ENCODE measurements at regions not wholly inside any gene's neighbourhood (a gene's known extent, or its start where the extent isn't known, plus 50 kb on each side); places are given as distances from the start of the nearest gene placed in this dataset.

GRCh38 chr6:12529364-12530019, 187.1 kb upstream of the PHACTR1 start:
- H3K4me3 ChIP-seq (ENCODE audit: low read length): no peak overlapping the region
- DNase-seq (ENCODE audit: low read depth): no peak
- no peak for TF ChIP-seq CTCF (conservative IDR thresholded peaks at IDR 0.05; ENCODE audit: low read depth, low read length)

- DNase-seq (ENCODE audit: low read depth): no peak
- no peak for TF ChIP-seq CTCF (conservative IDR thresholded peaks at IDR 0.05; ENCODE audit: low read depth, low read length)
- no peak overlapping the region for H3K4me3 ChIP-seq (ENCODE audit: low read length)
Measured at GRCh38 chr6:12530345-12530744, 186.2 kb upstream of the PHACTR1 start.

GRCh38 chr6:12533586-12533985, 183.0 kb upstream of the PHACTR1 start:
- no peak for TF ChIP-seq CTCF (conservative IDR thresholded peaks at IDR 0.05; ENCODE audit: low read depth, low read length)
- DNase-seq (ENCODE audit: low read depth): no peak
- H3K4me3 ChIP-seq (ENCODE audit: low read length): no peak overlapping the region

GRCh38 chr6:12534069-12534853, 182.3 kb upstream of the PHACTR1 start:
- DNase-seq (ENCODE audit: low read depth): no peak
- H3K4me3 ChIP-seq (ENCODE audit: low read length): no peak overlapping the region
- TF ChIP-seq CTCF (conservative IDR thresholded peaks at IDR 0.05; ENCODE audit: low read depth, low read length): no peak

GRCh38 chr6:12535586-12536314, 180.8 kb upstream of the PHACTR1 start:
- no peak for DNase-seq (ENCODE audit: low read depth)
- TF ChIP-seq CTCF (conservative IDR thresholded peaks at IDR 0.05; ENCODE audit: low read depth, low read length): no peak

GRCh38 chr6:12536416-12536815, 180.2 kb upstream of the PHACTR1 start:
- DNase-seq (ENCODE audit: low read depth): no peak
- no peak for TF ChIP-seq CTCF (conservative IDR thresholded peaks at IDR 0.05; ENCODE audit: low read depth, low read length)
- no peak overlapping the region for H3K4me3 ChIP-seq (ENCODE audit: low read length)

More at GRCh38 chr6:12535586-12536314, 180.8 kb upstream of the PHACTR1 start:
- no peak overlapping the region for H3K4me3 ChIP-seq (ENCODE audit: low read length)
